Chondrocyte (in vitro differentiated cells): ENCODE measurements at regions not wholly inside any gene's neighbourhood (a gene's known extent, or its start where the extent isn't known, plus 50 kb on each side); places are given as distances from the start of the nearest gene placed in this dataset.

Experiments
- DNase-seq: peaks from one replicate; pipeline ENCODE4 v3.0.0; 2021; ENCODE audit warnings: mixed read lengths, low spot score
- H3K27ac Mint-ChIP-seq: one replicate; pipeline ENCODE4 v1.8.0; 2021; ENCODE audit warnings: mild to moderate bottlenecking, moderate library complexity, mixed read lengths; ENCODE audit not compliant: unreplicated experiment
- H3K27me3 Mint-ChIP-seq: 2 replicates; pipeline ENCODE4 v1.8.0; 2021; ENCODE audit warnings: low read depth, mixed read lengths
- H3K36me3 Mint-ChIP-seq: 2 replicates; pipeline ENCODE4 v1.8.0; 2021; ENCODE audit warnings: low read depth, mixed read lengths
- H3K4me1 Mint-ChIP-seq: 2 replicates; pipeline ENCODE4 v1.8.0; 2021; ENCODE audit warnings: low read depth, mild to moderate bottlenecking, mixed read lengths
- H3K4me3 Mint-ChIP-seq: one replicate; pipeline ENCODE4 v1.8.0; 2021; ENCODE audit warnings: mild to moderate bottlenecking, moderate library complexity, mixed read lengths; ENCODE audit not compliant: unreplicated experiment
- H3K9me3 Mint-ChIP-seq: 2 replicates; pipeline ENCODE4 v1.8.0; 2021; ENCODE audit warnings: low read depth, mixed read lengths
- CTCF ChIP-seq: fragments of 200-600 bp; sonication (generic); IDR thresholded peaks from 2 replicates; pipeline ENCODE4 v1.5.0; 2021; ENCODE audit warnings: antibody characterized with exemption, mild to moderate bottlenecking, moderate library complexity

- DNase-seq = no peak
- peaks cover 7% of the 10 kb centered on the region for H3K4me1 Mint-ChIP-seq
- no peak for TF ChIP-seq CTCF
- H3K4me3 Mint-ChIP-seq = no peak overlapping the region
- no peaks in the 10 kb centered on the region for H3K36me3 Mint-ChIP-seq
- H3K27me3 Mint-ChIP-seq = peaks cover 1% of the 10 kb centered on the region
- no peak overlapping the region for H3K27ac Mint-ChIP-seq
- H3K9me3 Mint-ChIP-seq = no peaks in the 10 kb centered on the region
Observed at GRCh38 chr4:149121023-149121404, 678.8 kb upstream of the NR3C2 start.

GRCh38 chr4:149120331-149121022, 678.3 kb upstream of the NR3C2 start:
- Mint-ChIP-seq H3K9me3 (no peaks in the 10 kb centered on the region), H3K36me3 (no peaks in the 10 kb centered on the region), H3K27me3 (peaks cover 1% of the 10 kb centered on the region), H3K27ac (no peak overlapping the region), H3K4me1 (peaks cover 7% of the 10 kb centered on the region), H3K4me3 (no peak overlapping the region)
- DNase-seq = no peak
- TF ChIP-seq CTCF = no peak

- Mint-ChIP-seq H3K27ac (no peak overlapping the region), H3K27me3 (peaks cover 1% of the 10 kb centered on the region), H3K4me3 (no peak overlapping the region), H3K4me1 (peaks cover 15% of the 10 kb centered on the region), H3K9me3 (no peaks in the 10 kb centered on the region), H3K36me3 (no peaks in the 10 kb centered on the region)
- no peak for DNase-seq
- TF ChIP-seq CTCF = no peak
Observed at GRCh38 chr4:149116806-149117205, 674.6 kb upstream of the NR3C2 start.

- no peak overlapping the region for H3K27ac Mint-ChIP-seq
- H3K36me3 Mint-ChIP-seq = no peaks in the 10 kb centered on the region
- no peaks in the 10 kb centered on the region for H3K9me3 Mint-ChIP-seq
- H3K27me3 Mint-ChIP-seq = peaks cover 1% of the 10 kb centered on the region
- no peak for DNase-seq
- no peak overlapping the region for H3K4me3 Mint-ChIP-seq
- H3K4me1 Mint-ChIP-seq = peaks cover 8% of the 10 kb centered on the region
- TF ChIP-seq CTCF = no peak
Observed at GRCh38 chr4:149113804-149114430, 671.7 kb upstream of the NR3C2 start.

- Mint-ChIP-seq H3K4me1 (peaks cover 8% of the 10 kb centered on the region), H3K36me3 (no peaks in the 10 kb centered on the region), H3K27me3 (no peaks in the 10 kb centered on the region), H3K27ac (no peak overlapping the region), H3K4me3 (no peak overlapping the region), H3K9me3 (no peaks in the 10 kb centered on the region)
- DNase-seq = no peak
- no peak for TF ChIP-seq CTCF
Observed at GRCh38 chr4:149112109-149112508, 669.9 kb upstream of the NR3C2 start.
